GM23248 (cell line): ENCODE measurements at regions not wholly inside any gene's neighbourhood (a gene's known extent, or its start where the extent isn't known, plus 50 kb on each side); places are given as distances from the start of the nearest gene placed in this dataset.

ENCODE experiments used
- DNase-seq: peaks from one replicate; pipeline ENCODE4 v3.0.0-alpha.2; 2015
- H2AFZ ChIP-seq: fragments of 200-600 bp; sonication (generic); 2 replicates; pipeline ENCODE4 v1.6.1; 2016; ENCODE audit warnings: antibody characterized with exemption
- H3F3A ChIP-seq: fragments of 200-600 bp; sonication (generic); 2 replicates; pipeline ENCODE4 v1.6.1; 2016; ENCODE audit warnings: mild to moderate bottlenecking, antibody characterized with exemption, mixed run types; ENCODE audit not compliant: insufficient read depth
- H3K27ac ChIP-seq: fragments of 200-600 bp; sonication (generic); 2 replicates; pipeline ENCODE4 v1.5.1; 2016; ENCODE audit warnings: mild to moderate bottlenecking
- H3K27me3 ChIP-seq: fragments of 200-600 bp; sonication (generic); replicated peaks from 2 replicates; pipeline ENCODE4 v1.6.1; 2016; ENCODE audit warnings: mild to moderate bottlenecking; ENCODE audit not compliant: insufficient read depth
- H3K36me3 ChIP-seq: fragments of 200-600 bp; sonication (generic); 2 replicates; pipeline ENCODE4 v1.6.1; 2016; ENCODE audit warnings: low read depth, mild to moderate bottlenecking
- H3K4me1 ChIP-seq: fragments of 200-600 bp; sonication (generic); 2 replicates; pipeline ENCODE4 v1.6.1; 2016; ENCODE audit warnings: mild to moderate bottlenecking; ENCODE audit not compliant: insufficient read depth
- H3K4me2 ChIP-seq: fragments of 200-600 bp; sonication (generic); one replicate; pipeline ENCODE4 v1.6.1; 2016; ENCODE audit warnings: mild to moderate bottlenecking; ENCODE audit not compliant: unreplicated experiment
- H3K4me3 ChIP-seq: fragments of 200-600 bp; sonication (generic); 2 replicates; pipeline ENCODE4 v1.5.1; 2016; ENCODE audit warnings: mild to moderate bottlenecking
- H3K79me2 ChIP-seq: fragments of 200-600 bp; sonication (generic); 2 replicates; pipeline ENCODE4 v1.6.1; 2016; ENCODE audit warnings: mild to moderate bottlenecking; ENCODE audit not compliant: insufficient read depth
- H3K9ac ChIP-seq: fragments of 200-600 bp; sonication (generic); 2 replicates; pipeline ENCODE4 v1.6.1; 2016; ENCODE audit warnings: mild to moderate bottlenecking
- H3K9me2 ChIP-seq: fragments of 200-600 bp; sonication (generic); 2 replicates; pipeline ENCODE4 v1.6.1; 2016; ENCODE audit warnings: mixed run types, mild to moderate bottlenecking, moderate library complexity; ENCODE audit not compliant: insufficient read depth
- H3K9me3 ChIP-seq: fragments of 200-600 bp; sonication (generic); one replicate; pipeline ENCODE4 v1.6.1; 2017; ENCODE audit warnings: low read depth
- H4K20me1 ChIP-seq: fragments of 200-600 bp; sonication (generic); 2 replicates; pipeline ENCODE4 v1.6.0; 2016; ENCODE audit not compliant: insufficient read depth
- EZH2 ChIP-seq: fragments of 200-600 bp; sonication (generic); IDR thresholded peaks from 2 replicates; pipeline ENCODE4 v1.6.1; 2018; ENCODE audit warnings: antibody characterized with exemption, mild to moderate bottlenecking; ENCODE audit not compliant: insufficient read depth, poor library complexity, severe bottlenecking
- EZH2phosphoT487 ChIP-seq: fragments of 200-600 bp; sonication (generic); IDR thresholded peaks from 2 replicates; pipeline ENCODE4 v1.6.1; 2018; ENCODE audit warnings: antibody characterized with exemption, moderate library complexity, mild to moderate bottlenecking, low read depth; ENCODE audit not compliant: insufficient read depth
- WGBS, 2 experiments: methylation state at CpG; one replicate each; pipeline ENCODE4 v1.1.6; 2015 to 2017; ENCODE audit warnings: low lambda C conversion rate in 2 of 2, low coverage in 1 of 2; ENCODE audit errors: missing lambda C conversion rate in 2 of 2; 5-methylcytosine and 5-hydroxymethylcytosine counted together
- in situ Hi-C: fragments of 300-500 bp; cut with MboI; formaldehyde crosslinking; loops from 2 replicates; pipeline ENCODE4 v1.15.0; 2020

GRCh38 chr10:131749767-131750142, 151.1 kb upstream of the PPP2R2D start:
- Histone ChIP-seq H3K79me2 (no peaks in the 10 kb centered on the region), H4K20me1 (no peaks in the 10 kb centered on the region), H3K4me1 (no peaks in the 10 kb centered on the region), H3K27me3 (no peaks in the 10 kb centered on the region), H3K4me2 (no peak overlapping the region), H3K27ac (no peak overlapping the region), H3K9ac (no peak overlapping the region), H3K36me3 (no peaks in the 10 kb centered on the region), H3K9me3 (no peaks in the 10 kb centered on the region), H3K9me2 (no peaks in the 10 kb centered on the region), H2AFZ (no peak overlapping the region), H3K4me3 (no peak overlapping the region), H3F3A (no peaks in the 10 kb centered on the region)
- TF ChIP-seq EZH2phosphoT487: no peak
- TF ChIP-seq EZH2: no peak
- no peak for DNase-seq
- WGBS, 2 experiments: 51 to 59% methylated on average over 7 of the region's 8 CpGs
- in situ Hi-C loops: no loop called here

- Histone ChIP-seq H3K9ac (no peak overlapping the region), H3K27ac (no peak overlapping the region), H3K36me3 (no peaks in the 10 kb centered on the region), H3F3A (no peaks in the 10 kb centered on the region), H2AFZ (no peak overlapping the region), H4K20me1 (no peaks in the 10 kb centered on the region), H3K4me3 (no peak overlapping the region), H3K4me2 (no peak overlapping the region), H3K9me3 (no peaks in the 10 kb centered on the region), H3K4me1 (no peaks in the 10 kb centered on the region), H3K79me2 (no peaks in the 10 kb centered on the region), H3K27me3 (no peaks in the 10 kb centered on the region), H3K9me2 (no peaks in the 10 kb centered on the region)
- TF ChIP-seq EZH2 (no peak), EZH2phosphoT487 (no peak)
- in situ Hi-C loops: no loop called here
- WGBS, 2 experiments: 37 to 43% methylated on average over 22 of the region's 22 CpGs
- DNase-seq: no peak
Measured at GRCh38 chr10:131750171-131750895, 150.5 kb upstream of the PPP2R2D start.

- 52 to 55% methylated on average over 16 to 17 of the region's 17 CpGs for WGBS, 2 experiments
Measured at GRCh38 chr10:131750973-131751826, 149.6 kb upstream of the PPP2R2D start.

GRCh38 chr10:131751827-131752775, 148.7 kb upstream of the PPP2R2D start:
- in situ Hi-C loops: no loop called here
- H4K20me1 ChIP-seq: no peaks in the 10 kb centered on the region
- no peak overlapping the region for H2AFZ ChIP-seq
- H3F3A ChIP-seq: no peaks in the 10 kb centered on the region
- H3K36me3 ChIP-seq: no peaks in the 10 kb centered on the region
- H3K9me3 ChIP-seq: no peaks in the 10 kb centered on the region
- DNase-seq: no peak
- no peaks in the 10 kb centered on the region for H3K79me2 ChIP-seq
- H3K4me1 ChIP-seq: no peaks in the 10 kb centered on the region
- H3K4me3 ChIP-seq: no peak overlapping the region
- TF ChIP-seq EZH2phosphoT487 (no peak), EZH2 (no peak)
- no peak overlapping the region for H3K4me2 ChIP-seq
- H3K9me2 ChIP-seq: no peaks in the 10 kb centered on the region
- 44 to 45% methylated on average over 23 to 24 of the region's 24 CpGs for WGBS, 2 experiments
- no peak overlapping the region for H3K27ac ChIP-seq
- no peak overlapping the region for H3K9ac ChIP-seq
- H3K27me3 ChIP-seq: no peaks in the 10 kb centered on the region

More at GRCh38 chr10:131750973-131751826, 149.6 kb upstream of the PPP2R2D start:
- Histone ChIP-seq H4K20me1 (no peaks in the 10 kb centered on the region), H3K27ac (no peak overlapping the region), H3K9me3 (no peaks in the 10 kb centered on the region), H3K4me1 (no peaks in the 10 kb centered on the region), H3K4me2 (no peak overlapping the region), H3K79me2 (no peaks in the 10 kb centered on the region), H3F3A (no peaks in the 10 kb centered on the region), H3K9ac (no peak overlapping the region), H3K36me3 (no peaks in the 10 kb centered on the region), H3K9me2 (no peaks in the 10 kb centered on the region), H2AFZ (no peak overlapping the region), H3K4me3 (no peak overlapping the region), H3K27me3 (no peaks in the 10 kb centered on the region)
- DNase-seq: no peak
- TF ChIP-seq EZH2phosphoT487 (no peak), EZH2 (no peak)
- in situ Hi-C loops: no loop called here
